22Rv1 (cell line): ENCODE measurements at regions not wholly inside any gene's neighbourhood (a gene's known extent, or its start where the extent isn't known, plus 50 kb on each side); places are given as distances from the start of the nearest gene placed in this dataset.

ENCODE experiments used
- H3K27ac ChIP-seq: fragments of 450-650 bp; 2 replicates; pipeline ENCODE4 v1.5.1; 2017
- ZFX ChIP-seq: fragments of 450-650 bp; IDR thresholded peaks from 2 replicates; pipeline ENCODE4 v1.6.1; 2017; ENCODE audit warnings: antibody characterized with exemption, borderline replicate concordance
- TF ChIP-seq, protein P1 (sequence below): fragments of 450-650 bp; IDR thresholded peaks from 2 replicates; pipeline ENCODE4 v1.5.1; 2017; ENCODE audit warnings: mild to moderate bottlenecking

DNA sequence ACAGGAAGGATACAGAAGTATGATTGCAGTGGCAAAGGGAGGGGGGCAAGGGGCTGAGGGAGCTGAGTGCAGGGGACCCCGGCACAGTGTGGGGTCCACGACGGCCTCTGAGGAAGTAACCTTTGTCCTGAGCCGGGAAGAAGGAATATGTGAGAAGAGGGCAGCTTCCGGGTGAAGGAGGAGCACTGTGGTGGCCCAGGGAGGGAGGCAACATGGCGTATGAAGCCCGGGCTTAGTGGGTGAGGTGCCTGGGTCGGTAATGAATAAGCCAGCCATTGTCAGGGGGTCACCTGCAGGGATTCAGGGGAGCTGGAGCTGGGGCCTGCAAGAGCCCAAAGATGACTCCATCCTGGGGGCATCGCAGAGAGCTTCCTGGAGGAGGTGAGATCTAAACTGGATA, 200.4 kb downstream of the FOXD2 start:
- TF ChIP-seq, protein P1, sequence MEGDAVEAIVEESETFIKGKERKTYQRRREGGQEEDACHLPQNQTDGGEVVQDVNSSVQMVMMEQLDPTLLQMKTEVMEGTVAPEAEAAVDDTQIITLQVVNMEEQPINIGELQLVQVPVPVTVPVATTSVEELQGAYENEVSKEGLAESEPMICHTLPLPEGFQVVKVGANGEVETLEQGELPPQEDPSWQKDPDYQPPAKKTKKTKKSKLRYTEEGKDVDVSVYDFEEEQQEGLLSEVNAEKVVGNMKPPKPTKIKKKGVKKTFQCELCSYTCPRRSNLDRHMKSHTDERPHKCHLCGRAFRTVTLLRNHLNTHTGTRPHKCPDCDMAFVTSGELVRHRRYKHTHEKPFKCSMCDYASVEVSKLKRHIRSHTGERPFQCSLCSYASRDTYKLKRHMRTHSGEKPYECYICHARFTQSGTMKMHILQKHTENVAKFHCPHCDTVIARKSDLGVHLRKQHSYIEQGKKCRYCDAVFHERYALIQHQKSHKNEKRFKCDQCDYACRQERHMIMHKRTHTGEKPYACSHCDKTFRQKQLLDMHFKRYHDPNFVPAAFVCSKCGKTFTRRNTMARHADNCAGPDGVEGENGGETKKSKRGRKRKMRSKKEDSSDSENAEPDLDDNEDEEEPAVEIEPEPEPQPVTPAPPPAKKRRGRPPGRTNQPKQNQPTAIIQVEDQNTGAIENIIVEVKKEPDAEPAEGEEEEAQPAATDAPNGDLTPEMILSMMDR = no peak
- TF ChIP-seq ZFX = no peak
- no peak overlapping the region for H3K27ac ChIP-seq

DNA sequence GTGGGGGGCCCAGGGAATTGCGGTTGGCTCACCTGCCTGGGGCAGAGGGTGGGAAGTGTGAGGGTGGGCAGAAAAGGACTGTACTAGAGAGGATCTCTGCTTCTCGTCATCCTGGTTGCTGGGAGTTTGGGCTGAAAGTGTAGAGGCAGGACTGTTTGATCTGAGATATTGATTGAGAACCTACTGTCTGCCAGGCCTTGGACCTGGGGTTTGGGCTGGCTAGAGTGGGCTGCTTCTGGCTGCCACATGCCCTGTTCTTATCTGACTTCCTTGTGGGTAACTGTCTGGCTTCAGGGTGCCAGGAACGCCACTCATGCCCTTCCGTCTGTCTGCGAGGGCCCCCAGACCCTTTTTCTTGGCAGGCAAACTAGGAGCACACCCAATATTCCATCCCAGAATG, 200.9 kb downstream of the FOXD2 start:
- TF ChIP-seq, protein P1 = no peak
- TF ChIP-seq ZFX = no peak
- no peak overlapping the region for H3K27ac ChIP-seq

GRCh38 chr1:47643306-47644211, 205.7 kb downstream of the FOXD2 start:
- TF ChIP-seq, protein P1 = no peak
- no peak for TF ChIP-seq ZFX
- H3K27ac ChIP-seq = no peak overlapping the region

DNA sequence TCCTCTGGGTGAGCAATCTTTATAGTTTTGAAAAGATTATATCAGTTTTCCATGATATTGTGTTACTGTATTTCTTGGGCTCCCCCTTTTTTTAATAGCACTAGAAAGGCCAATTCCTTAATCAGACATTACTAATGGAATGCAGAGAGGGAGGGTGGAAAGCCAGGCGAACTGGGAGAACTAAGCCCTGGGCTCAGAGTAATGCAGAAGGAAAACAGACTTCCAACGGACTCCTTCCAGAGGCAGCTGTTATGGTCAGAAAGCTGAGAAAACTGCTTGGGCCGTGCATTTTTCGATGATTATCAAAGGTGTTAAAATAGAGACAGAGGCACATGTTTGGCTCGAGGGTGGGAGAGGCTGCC, 206.3 kb downstream of the FOXD2 start:
- TF ChIP-seq, protein P1 = no peak
- TF ChIP-seq ZFX = no peak
- no peak overlapping the region for H3K27ac ChIP-seq

GRCh38 chr1:47645151-47645550, 207.3 kb downstream of the FOXD2 start:
- no peak for TF ChIP-seq ZFX
- TF ChIP-seq, protein P1 = no peak

GRCh38 chr1:47646676-47647075, 208.8 kb downstream of the FOXD2 start:
- TF ChIP-seq, protein P1 = no peak
- no peak overlapping the region for H3K27ac ChIP-seq

More at GRCh38 chr1:47645151-47645550, 207.3 kb downstream of the FOXD2 start:
- no peak overlapping the region for H3K27ac ChIP-seq

GRCh38 chr1:47647327-47647845, 209.5 kb downstream of the FOXD2 start:
- no peak for TF ChIP-seq ZFX

More at GRCh38 chr1:47647327-47647845, 209.5 kb downstream of the FOXD2 start:
- H3K27ac ChIP-seq = no peak overlapping the region
